Mesodermal cell (in vitro differentiated cells): ENCODE measurements at regions not wholly inside any gene's neighbourhood (a gene's known extent, or its start where the extent isn't known, plus 50 kb on each side); places are given as distances from the start of the nearest gene placed in this dataset.

ENCODE experiments used
- H3K27ac ChIP-seq: 2 replicates; pipeline ENCODE4 v1.7.0; 2013; ENCODE audit warnings: mild to moderate bottlenecking, low read depth, low read length, moderate library complexity; ENCODE audit not compliant: severe bottlenecking
- H3K36me3 ChIP-seq: 2 replicates; pipeline ENCODE4 v1.7.1; 2013; ENCODE audit warnings: mild to moderate bottlenecking, low read length, moderate library complexity; ENCODE audit not compliant: control insufficient read depth, insufficient read depth
- H3K4me1 ChIP-seq: one replicate; pipeline ENCODE4 v1.7.1; 2013; ENCODE audit warnings: mild to moderate bottlenecking, low read length; ENCODE audit not compliant: insufficient read depth, control insufficient read depth, poor library complexity, severe bottlenecking
- H3K4me3 ChIP-seq: 2 replicates; pipeline ENCODE4 v1.7.0; 2013; ENCODE audit warnings: low read length, control low read depth, mild to moderate bottlenecking; ENCODE audit not compliant: insufficient read depth, poor library complexity, severe bottlenecking; ENCODE audit errors: extremely low read depth
- H3K9me3 ChIP-seq: 2 replicates; pipeline ENCODE4 v1.7.1; 2013; ENCODE audit warnings: mild to moderate bottlenecking, low read length, moderate library complexity; ENCODE audit not compliant: control insufficient read depth
- WGBS, 2 experiments: methylation state at CpG; one replicate each; pipeline ENCODE4 v1.1.5; 2013; ENCODE audit warnings: missing lambda C conversion rate in 2 of 2; ENCODE audit not compliant: insufficient coverage in 2 of 2; 5-methylcytosine and 5-hydroxymethylcytosine counted together

DNA sequence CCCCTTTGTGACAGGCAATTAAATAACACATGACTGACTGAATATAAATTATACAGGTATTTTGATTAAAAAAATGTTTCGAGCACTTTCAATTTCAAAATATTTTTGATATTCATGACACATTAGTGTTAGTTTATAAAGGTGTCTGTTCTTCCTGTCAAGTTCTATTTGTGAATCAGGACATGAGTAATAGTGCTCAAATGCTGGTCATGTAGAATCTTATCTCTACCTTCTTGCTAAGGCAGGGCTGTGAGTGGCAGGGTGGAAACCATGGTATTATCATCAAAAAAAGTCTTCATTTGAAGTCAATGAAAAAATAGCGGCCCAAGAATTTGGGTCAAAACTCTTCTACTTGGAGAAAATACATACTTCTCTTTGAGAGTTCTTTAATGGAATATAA is 250.2 kb downstream of the DACT1 start:
- peaks cover 3% of the 10 kb centered on the region for H3K4me1 ChIP-seq
- no peak overlapping the region for H3K27ac ChIP-seq
- no CpG with 5 or more reads among the region's 2 CpGs for WGBS, 2 experiments
- H3K4me3 ChIP-seq, result no peak overlapping the region
- no peaks in the 10 kb centered on the region for H3K9me3 ChIP-seq
- no peaks in the 10 kb centered on the region for H3K36me3 ChIP-seq

GRCh38 chr14:58898655-58899316 is 261.0 kb downstream of the DACT1 start:
- WGBS, 2 experiments, result 100% methylated on average over 2 of the region's 4 CpGs

GRCh38 chr14:58899317-58899713 is 261.6 kb downstream of the DACT1 start:
- no peaks in the 10 kb centered on the region for H3K36me3 ChIP-seq
- 84 to 86% methylated on average over 2 to 3 of the region's 3 CpGs for WGBS, 2 experiments
- peaks cover 12% of the 10 kb centered on the region for H3K4me1 ChIP-seq
- H3K27ac ChIP-seq, result peak overlapping the region; percentile 54
- no peak overlapping the region for H3K4me3 ChIP-seq
- H3K9me3 ChIP-seq, result no peaks in the 10 kb centered on the region

More at GRCh38 chr14:58898655-58899316, 261.0 kb downstream of the DACT1 start:
- no peaks in the 10 kb centered on the region for H3K9me3 ChIP-seq
- no peaks in the 10 kb centered on the region for H3K36me3 ChIP-seq
- H3K4me1 ChIP-seq, result peaks cover 12% of the 10 kb centered on the region
- no peak overlapping the region for H3K4me3 ChIP-seq
- H3K27ac ChIP-seq, result peak overlapping the region; percentile 54

GRCh38 chr14:58901826-58902225 is 264.1 kb downstream of the DACT1 start:
- Histone ChIP-seq H3K4me1 (peaks cover 12% of the 10 kb centered on the region), H3K4me3 (no peak overlapping the region), H3K36me3 (no peaks in the 10 kb centered on the region), H3K9me3 (no peaks in the 10 kb centered on the region), H3K27ac (no peak overlapping the region)

DNA sequence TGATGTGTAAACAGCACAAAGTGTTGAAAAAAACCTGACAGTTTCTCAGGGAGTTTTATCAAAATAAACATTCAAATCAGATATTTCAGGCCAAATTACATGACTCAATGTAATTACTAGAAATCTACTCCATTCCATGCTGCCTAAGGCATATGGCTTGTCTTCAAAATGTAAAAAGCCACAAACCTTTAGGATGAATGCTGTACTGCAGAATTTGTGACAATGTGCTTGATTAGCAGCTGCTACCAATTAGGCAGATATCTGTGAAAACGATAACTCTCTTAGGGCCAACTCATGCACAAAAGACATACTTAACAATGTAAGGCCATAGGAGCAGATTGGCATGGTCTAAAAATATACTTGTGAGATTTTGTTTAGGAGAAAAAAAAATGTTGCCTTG is 267.0 kb downstream of the DACT1 start:
- no peak overlapping the region for H3K27ac ChIP-seq
- H3K9me3 ChIP-seq, result no peaks in the 10 kb centered on the region
- no CpG with 5 or more reads among the region's 1 CpG for WGBS, 2 experiments
- no peak overlapping the region for H3K4me3 ChIP-seq
- H3K4me1 ChIP-seq, result no peaks in the 10 kb centered on the region
- no peaks in the 10 kb centered on the region for H3K36me3 ChIP-seq

DNA sequence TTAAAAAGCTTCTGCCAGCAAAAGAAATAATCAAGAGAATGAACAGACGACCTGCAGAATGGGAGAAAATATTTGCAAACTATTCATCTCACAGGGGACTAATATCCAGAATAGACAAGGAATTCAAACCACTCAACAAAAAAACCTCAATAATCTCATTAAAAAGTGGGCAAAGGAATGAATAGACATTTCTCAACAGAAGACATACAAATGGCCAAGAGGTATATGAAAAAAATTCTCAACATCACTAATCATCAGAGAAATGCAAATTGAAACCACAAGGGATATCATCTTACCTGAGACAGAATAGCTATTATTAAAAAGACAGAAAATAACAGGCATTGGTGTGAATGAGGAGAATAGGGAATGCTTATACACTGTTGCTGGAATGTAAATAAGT is 270.0 kb downstream of the DACT1 start:
- no peak overlapping the region for H3K4me3 ChIP-seq
- no CpG with 5 or more reads among the region's 1 CpG for WGBS, 2 experiments
- H3K9me3 ChIP-seq, result no peaks in the 10 kb centered on the region
- no peak overlapping the region for H3K27ac ChIP-seq
- no peaks in the 10 kb centered on the region for H3K36me3 ChIP-seq
- no peaks in the 10 kb centered on the region for H3K4me1 ChIP-seq

- no peaks in the 10 kb centered on the region for H3K36me3 ChIP-seq
- no peak overlapping the region for H3K27ac ChIP-seq
- no peaks in the 10 kb centered on the region for H3K9me3 ChIP-seq
- H3K4me1 ChIP-seq, result peaks cover 4% of the 10 kb centered on the region
- 92% methylated on average over 2 of the region's 6 CpGs for WGBS, 2 experiments
- H3K4me3 ChIP-seq, result no peak overlapping the region
Observed at GRCh38 chr14:58912287-58912686, 274.5 kb downstream of the DACT1 start.

DNA sequence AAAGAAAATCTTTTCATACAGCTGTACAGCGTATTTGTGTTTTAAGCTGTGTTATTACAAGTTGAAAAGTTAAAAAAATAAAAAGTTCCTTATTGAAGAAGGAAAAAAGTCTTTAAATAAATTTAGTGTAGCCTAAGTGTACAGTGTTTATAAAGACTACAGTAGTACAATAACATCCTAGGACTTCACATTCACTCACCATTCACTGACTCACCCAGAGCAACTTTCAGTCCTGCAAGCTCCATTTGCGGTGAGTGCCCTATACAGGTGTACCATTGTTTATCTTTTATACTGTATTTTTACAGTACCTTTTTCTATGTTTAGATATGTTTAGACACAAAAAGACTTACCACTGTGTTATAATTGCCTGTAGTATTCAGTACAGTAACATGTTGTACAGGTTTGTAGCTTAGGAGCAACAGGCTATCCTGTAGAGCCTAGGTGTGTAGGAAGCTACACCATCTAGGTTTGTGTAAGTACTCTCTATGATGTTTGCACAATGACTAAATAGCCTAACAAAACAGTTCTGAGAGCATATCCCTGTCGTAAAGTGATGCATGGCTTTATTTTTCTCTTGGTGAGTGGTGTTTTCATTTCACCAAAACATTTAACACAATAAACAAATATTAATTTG is 275.2 kb downstream of the DACT1 start:
- H3K9me3 ChIP-seq, result no peaks in the 10 kb centered on the region
- peaks cover 11% of the 10 kb centered on the region for H3K4me1 ChIP-seq
- WGBS, 2 experiments, result no CpG with 5 or more reads among the region's 3 CpGs
- H3K27ac ChIP-seq, result no peak overlapping the region
- no peaks in the 10 kb centered on the region for H3K36me3 ChIP-seq
- H3K4me3 ChIP-seq, result no peak overlapping the region

DNA sequence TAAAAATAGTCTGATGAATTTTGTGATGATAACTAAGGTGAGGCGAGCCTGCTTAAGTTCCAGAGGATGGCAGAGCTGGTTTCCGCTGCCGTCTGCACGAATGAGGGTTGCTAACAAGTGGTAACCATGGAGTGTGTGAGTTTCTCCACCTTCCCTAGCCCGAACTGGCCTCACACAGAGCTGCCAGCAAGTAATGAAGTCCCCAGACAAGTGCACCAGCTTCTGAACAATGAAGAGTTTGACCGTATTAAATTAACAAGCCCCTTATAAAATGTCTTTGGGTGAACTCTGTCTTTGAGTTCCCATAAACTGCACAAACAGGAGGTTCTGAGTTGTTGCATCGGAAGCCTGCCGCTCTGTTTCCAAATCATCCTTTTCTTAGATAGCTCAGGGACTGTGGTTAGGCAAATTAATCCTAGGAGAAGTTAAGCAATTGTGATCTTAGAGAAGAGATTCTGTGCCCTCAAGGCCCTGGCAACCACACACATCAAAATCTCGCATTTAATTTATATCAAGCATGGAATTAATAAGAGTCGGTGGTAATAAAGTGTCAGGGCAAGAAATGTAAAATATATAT is 274.1 kb upstream of the DAAM1 start:
- WGBS, 2 experiments, result 83 to 85% methylated on average over 4 to 8 of the region's 10 CpGs
- H3K36me3 ChIP-seq, result no peaks in the 10 kb centered on the region
- no peak overlapping the region for H3K4me3 ChIP-seq
- no peak overlapping the region for H3K27ac ChIP-seq
- H3K4me1 ChIP-seq, result peaks cover 22% of the 10 kb centered on the region
- no peaks in the 10 kb centered on the region for H3K9me3 ChIP-seq

DNA sequence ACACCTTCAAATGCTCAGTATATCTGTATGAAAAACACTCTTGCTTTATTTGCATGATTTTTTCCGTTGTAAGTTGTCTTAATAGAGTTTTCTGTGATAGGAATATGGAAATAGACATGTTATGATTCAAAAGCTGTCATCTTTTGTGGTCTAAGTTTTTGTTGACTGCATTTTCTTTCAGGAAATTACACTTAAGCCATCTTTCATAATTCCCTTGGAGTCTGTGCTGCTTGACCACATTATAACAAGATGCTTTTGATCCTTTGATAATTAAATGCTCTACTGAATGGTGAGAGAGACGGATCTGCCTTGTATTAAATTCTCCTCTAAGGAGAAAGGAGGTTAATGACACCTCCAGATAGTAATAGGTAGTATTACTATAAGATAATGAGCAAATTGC is 272.8 kb upstream of the DAAM1 start:
- Histone ChIP-seq H3K36me3 (no peaks in the 10 kb centered on the region), H3K9me3 (no peaks in the 10 kb centered on the region), H3K27ac (no peak overlapping the region), H3K4me1 (peaks cover 23% of the 10 kb centered on the region), H3K4me3 (no peak overlapping the region)
- 67% methylated on average over 1 of the region's 2 CpGs; no CpG with 5 or more reads in 1 of the 2 experiments for WGBS, 2 experiments
